ENCODE measurements at regions not wholly inside any gene's neighbourhood (a gene's known extent, or its start where the extent isn't known, plus 50 kb on each side); places are given as distances from the start of the nearest gene placed in this dataset.
"Not testable (repeated sequence)": the region's sequence is repeated elsewhere in the genome, so short reads cannot be mapped to it uniquely, and the experiment has no call there.

GRCh38 chr1:22196041-22196440 is 53.1 kb upstream of the WNT4 start:
- DNase-seq: no peak

- no peak for DNase-seq
Observed at GRCh38 chr1:22196641-22197040, 53.7 kb upstream of the WNT4 start.

DNA sequence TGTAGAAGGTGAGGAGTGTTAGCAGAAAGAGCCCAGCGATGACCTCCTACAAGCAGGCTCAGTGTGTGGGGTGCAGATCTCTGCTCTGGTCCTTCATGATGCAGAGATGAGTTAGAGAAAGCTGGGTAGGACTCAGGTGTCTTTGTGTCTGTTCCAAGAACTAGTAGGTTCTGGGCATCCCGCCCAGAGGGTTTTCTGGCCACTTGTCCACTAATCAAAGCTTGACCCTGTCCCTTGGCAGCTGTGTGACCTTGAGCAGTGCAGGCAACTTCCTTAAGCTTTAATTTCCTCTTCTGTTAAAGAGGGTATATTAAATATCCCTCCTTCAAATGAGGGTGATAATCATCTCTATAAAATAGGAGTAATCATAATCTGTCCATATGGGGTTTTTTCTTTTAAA is 54.7 kb upstream of the WNT4 start:
- DNase-seq: no peak

GRCh38 chr1:22201023-22201422 is 58.1 kb upstream of the WNT4 start:
- DNase-seq: no peak

GRCh38 chr1:22203335-22203734 is 60.4 kb upstream of the WNT4 start:
- DNase-seq: no peak

DNA sequence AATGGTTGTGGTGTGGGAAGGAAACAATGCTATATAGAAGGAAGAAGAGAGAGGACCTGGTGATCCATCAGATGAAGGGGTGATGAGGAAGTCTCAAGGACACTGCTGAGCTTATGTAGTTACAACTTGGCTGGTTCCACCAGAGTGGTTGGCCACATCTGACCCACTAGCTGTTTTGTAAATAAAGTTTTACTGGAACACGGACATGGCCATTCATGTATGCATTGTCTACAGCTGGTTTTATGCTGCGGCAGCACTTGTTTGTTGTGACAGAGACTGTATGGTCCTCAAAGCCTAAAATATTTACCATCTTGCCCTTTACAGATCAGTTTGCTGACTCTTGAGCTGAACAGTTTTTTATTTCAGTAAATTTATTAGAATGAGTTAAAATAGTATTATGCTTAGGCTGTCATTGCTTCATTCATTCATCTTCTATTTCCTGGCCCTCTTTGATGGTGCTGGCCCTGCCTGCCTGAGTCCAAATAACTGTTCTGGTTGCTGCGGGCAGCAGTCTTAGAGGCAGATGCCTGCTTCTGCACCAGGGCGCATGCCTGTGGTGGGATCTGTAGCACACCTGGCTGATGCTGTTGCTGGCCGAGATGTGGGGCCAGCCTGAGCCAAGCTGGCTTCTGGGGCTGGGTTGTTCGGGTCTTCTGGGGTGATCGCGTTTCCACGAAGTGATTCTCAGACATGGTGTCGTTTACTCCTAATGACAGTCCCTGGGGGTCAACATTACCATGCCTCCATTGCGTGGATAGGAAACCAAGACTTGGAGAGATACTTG is 61.4 kb upstream of the WNT4 start:
- DNase-seq: no peak

- no peak for DNase-seq
Observed at GRCh38 chr1:22204989-22205913, 62.4 kb upstream of the WNT4 start.

- no peak for DNase-seq
Observed at GRCh38 chr1:22206551-22207125, 63.7 kb upstream of the WNT4 start.

GRCh38 chr1:22207511-22208267 is 64.8 kb upstream of the WNT4 start:
- no peak for DNase-seq

- DNase-seq: no peak
Observed at GRCh38 chr1:22208268-22208972, 65.5 kb upstream of the WNT4 start.

DNA sequence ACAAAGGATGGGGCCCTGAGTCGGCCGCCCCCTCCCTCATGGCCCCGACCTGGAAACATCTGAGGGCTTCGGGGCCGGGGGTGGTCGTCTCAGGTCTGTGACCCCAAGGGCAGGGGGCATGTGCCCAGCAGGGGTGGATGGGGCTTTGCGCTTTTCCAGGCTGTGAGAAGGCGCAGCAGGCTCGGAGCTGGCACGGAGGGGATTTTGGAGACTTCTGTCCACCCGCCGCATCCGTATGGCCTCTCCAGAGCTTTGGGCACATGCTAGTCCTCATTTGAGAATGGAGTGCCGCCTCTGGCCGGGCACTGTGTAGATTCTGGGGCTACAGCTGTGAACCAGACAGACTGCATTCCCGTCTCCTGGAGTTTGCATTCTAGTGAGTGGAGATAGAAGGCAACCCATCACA is 66.1 kb upstream of the WNT4 start:
- no peak for DNase-seq

DNA sequence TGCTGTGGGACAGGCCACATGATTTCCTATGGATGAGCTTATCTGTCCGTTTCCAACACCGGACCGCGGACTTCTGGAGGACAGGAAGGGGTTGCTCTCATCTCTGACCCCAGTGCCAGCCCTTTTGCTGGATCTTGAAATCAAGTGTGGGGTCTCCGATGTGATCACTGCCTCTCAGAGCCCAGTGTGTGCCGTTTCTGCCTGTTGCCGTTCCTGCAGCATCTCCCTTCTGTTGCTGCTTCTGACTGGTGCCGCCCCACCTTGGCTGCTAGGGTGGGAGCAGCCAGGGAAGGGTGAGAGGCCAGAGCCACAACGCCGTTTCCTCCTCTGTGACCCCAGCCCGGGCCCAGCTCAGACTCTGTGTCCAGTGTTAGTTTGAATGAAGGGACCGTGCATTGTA is 67.3 kb upstream of the WNT4 start:
- no peak for DNase-seq

- DNase-seq: no peak
Observed at GRCh38 chr1:22210636-22211035, 67.7 kb upstream of the WNT4 start.

DNA sequence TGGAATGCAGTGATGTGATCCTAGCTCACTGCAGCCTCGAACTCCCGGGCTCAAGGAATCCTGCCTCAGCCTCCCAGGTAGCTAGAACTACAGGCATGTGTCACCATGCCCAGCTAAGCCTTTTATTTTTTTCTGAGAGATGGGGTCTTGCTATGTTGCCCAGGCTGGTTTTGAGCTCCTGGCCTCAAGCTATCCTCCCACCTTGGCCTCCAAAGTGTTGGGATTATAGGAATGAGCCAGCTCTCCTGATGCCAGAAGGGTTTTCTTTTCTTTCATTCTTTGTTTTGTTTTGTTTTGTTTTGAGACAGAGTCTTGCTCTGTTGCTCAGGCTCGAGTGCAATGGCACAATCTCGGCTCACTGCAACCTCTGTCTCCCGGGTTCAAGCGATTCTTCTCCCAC is 68.6 kb upstream of the WNT4 start:
- not testable (repeated sequence) for DNase-seq

- DNase-seq: no peak
Observed at GRCh38 chr1:22212400-22213233, 69.7 kb upstream of the WNT4 start.

- no peak for DNase-seq
Observed at GRCh38 chr1:22216210-22216883, 73.5 kb upstream of the WNT4 start.

DNA sequence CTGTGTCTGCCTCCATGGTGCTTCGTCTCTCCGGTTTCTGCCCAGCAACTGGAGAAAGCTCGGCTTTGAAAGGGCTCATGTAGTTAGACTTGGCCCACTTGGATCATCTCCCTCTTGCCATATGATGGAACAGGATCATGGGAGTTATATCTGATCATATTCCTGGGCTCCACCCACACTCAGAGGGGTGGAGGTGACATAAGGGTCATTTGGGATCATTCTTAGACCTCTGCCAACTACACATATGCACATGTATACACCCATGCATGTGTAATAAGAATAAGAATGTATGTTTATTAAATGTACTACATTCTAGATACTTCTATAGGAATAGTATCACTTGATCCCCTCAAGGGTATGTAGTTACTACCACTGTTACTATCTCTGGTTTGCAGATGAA is 74.1 kb upstream of the WNT4 start:
- DNase-seq: no peak

DNA sequence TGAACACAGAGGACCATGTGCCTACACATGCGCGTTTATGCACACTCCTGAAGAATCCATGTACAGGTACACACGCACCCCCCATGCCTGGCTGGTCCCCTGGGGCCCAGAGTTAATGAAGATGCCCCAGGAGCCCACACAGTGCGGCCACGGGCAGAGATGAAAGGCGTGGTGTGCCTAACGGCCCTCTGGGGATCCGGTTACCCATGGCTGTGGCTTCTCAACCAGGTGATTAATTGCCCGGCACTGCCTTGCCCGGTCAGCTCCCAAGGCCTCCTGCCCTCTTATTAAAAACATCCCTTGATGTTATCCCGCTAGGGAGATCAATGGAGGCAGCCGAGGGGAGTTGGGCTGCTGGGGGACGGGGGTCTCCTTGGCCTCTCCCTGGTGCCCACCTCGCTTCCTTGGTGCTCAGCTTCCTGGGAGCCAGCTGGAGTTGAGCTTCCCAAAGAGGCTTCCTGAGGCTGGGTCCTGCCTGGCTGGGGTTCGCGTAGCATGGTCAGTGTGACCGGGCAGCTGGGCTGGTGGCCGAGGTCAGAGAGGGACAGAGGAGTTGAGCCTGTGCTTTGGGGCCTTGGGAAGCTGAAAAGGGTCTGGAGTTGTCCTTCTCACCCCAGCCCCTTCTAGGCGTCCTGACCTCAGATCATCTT is 75.0 kb upstream of the WNT4 start:
- DNase-seq: no peak

DNA sequence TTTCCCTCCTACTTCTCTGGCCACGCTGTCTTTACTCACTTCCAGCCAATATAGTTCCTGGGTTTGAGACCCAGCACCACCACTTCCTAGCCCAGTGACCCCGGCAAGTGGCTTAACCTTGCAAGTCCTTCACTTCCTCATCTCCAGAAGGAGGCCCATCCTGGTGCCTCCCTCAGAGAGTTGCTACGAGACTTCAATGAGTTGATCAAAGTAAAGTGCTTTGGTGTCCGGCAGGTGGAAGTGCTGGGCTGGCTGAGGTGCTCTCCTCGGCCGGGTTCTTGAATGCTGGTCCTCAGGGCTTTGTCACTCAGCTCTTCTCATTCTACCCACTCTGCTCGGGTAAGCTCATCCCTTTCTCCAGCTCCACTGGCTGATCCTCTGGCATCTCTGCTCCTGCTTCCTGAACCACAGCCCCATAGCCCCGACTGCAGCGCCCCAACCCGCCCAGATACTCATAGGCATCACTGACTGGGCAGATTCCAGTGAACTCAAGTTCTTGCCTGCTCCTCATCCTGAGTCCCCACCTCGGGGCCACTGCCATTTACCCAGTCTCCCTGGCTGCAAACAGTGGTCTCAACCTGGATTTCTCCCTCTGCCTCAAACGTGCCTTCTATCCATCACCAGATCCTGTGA is 75.8 kb upstream of the WNT4 start:
- no peak for DNase-seq

Data from activated CD4-positive, alpha-beta T cell treated with anti-CD3 and anti-CD28 coated beads, Interleukin-2, Interleukin-6, amounts not matched to agents 100 ng/mL and 50 ng/mL, durations not matched to agents 16 hours and 8 hours (primary cell).